ENCODE measurements at regions not wholly inside any gene's neighbourhood (a gene's known extent, or its start where the extent isn't known, plus 50 kb on each side); places are given as distances from the start of the nearest gene placed in this dataset.

GRCh38 chr9:108750661-108751215 is 105.0 kb downstream of the ACTL7B start:
- WGBS: 88% methylated on average over 6 of the region's 6 CpGs
- H3K9me3 ChIP-seq (ENCODE audit: control insufficient read depth in 4 of 4, low read length in 3 of 4): no peaks in the 10 kb centered on the region
- no peak for DNase-seq (ENCODE audit: low spot score)
- H3K9ac ChIP-seq (ENCODE audit: low read depth in 1 of 2, low read length in 2 of 2): no peak overlapping the region
- peaks cover 0 to 3% (median 0%) of the 10 kb centered on the region in 4 donors for H3K4me1 ChIP-seq (ENCODE audit: control insufficient read depth in 4 of 4, insufficient read depth in 4 of 4, low read length in 3 of 4)
- TF ChIP-seq GABPA (IDR thresholded peaks at IDR 0.05 in 1 of 2, conservative IDR thresholded peaks at IDR 0.05 in 1 of 2) (no peak), ZBTB33 (IDR thresholded peaks at IDR 0.05) (no peak), FOXA2 (IDR thresholded peaks at IDR 0.05) (no peak), YY1 (IDR thresholded peaks at IDR 0.05) (no peak), ATF3 (IDR thresholded peaks at IDR 0.05) (no peak), RAD21 (IDR thresholded peaks at IDR 0.05) (no peak), CTCF (IDR thresholded peaks at IDR 0.05; ENCODE audit: low read depth, low read length, missing input control) (no peak), RXRA (IDR thresholded peaks at IDR 0.05) (no peak), HNF4A (conservative IDR thresholded peaks at IDR 0.05) (no peak), HNF4G (IDR thresholded peaks at IDR 0.05) (no peak), NR2F2 (IDR thresholded peaks at IDR 0.05) (no peak), EGR1 (IDR thresholded peaks at IDR 0.05; ENCODE audit: low read depth in 2 of 2) (no peak), SP1 (IDR thresholded peaks at IDR 0.05) (no peak), JUND (IDR thresholded peaks at IDR 0.05) (no peak)
- no peak overlapping the region for H3K27ac ChIP-seq (ENCODE audit: low read depth in 1 of 2, low read length in 2 of 2)
- H3K36me3 ChIP-seq (ENCODE audit: control insufficient read depth in 4 of 4, insufficient read depth in 3 of 4, low read depth in 1 of 4, low read length in 3 of 4): no peaks in the 10 kb centered on the region
- H3K27me3 ChIP-seq (ENCODE audit: control insufficient read depth in 4 of 4, insufficient read depth in 4 of 4, low read length in 3 of 4): no peaks in the 10 kb centered on the region
- no peak overlapping the region for H3K4me3 ChIP-seq (ENCODE audit: low read depth in 1 of 3, low read length in 3 of 3)

- Histone ChIP-seq H3K4me3 (ENCODE audit: low read depth in 1 of 3, low read length in 3 of 3) (no peak overlapping the region), H3K27ac (ENCODE audit: low read depth in 1 of 2, low read length in 2 of 2) (no peak overlapping the region), H3K27me3 (ENCODE audit: control insufficient read depth in 4 of 4, insufficient read depth in 4 of 4, low read length in 3 of 4) (no peaks in the 10 kb centered on the region), H3K9me3 (ENCODE audit: control insufficient read depth in 4 of 4, low read length in 3 of 4) (no peaks in the 10 kb centered on the region), H3K4me1 (ENCODE audit: control insufficient read depth in 4 of 4, insufficient read depth in 4 of 4, low read length in 3 of 4) (peaks cover 0 to 3% (median 0%) of the 10 kb centered on the region in 4 donors), H3K36me3 (ENCODE audit: control insufficient read depth in 4 of 4, insufficient read depth in 3 of 4, low read depth in 1 of 4, low read length in 3 of 4) (no peaks in the 10 kb centered on the region), H3K9ac (ENCODE audit: low read depth in 1 of 2, low read length in 2 of 2) (no peak overlapping the region)
- no peak for TF ChIP-seq FOXA1 (IDR thresholded peaks at IDR 0.05)
- TF ChIP-seq HNF4G (IDR thresholded peaks at IDR 0.05): peak; percentile 55
- TF ChIP-seq EGR1 (IDR thresholded peaks at IDR 0.05; ENCODE audit: low read depth in 2 of 2): no peak
- no peak for TF ChIP-seq FOXA2 (IDR thresholded peaks at IDR 0.05)
- TF ChIP-seq YY1 (IDR thresholded peaks at IDR 0.05): no peak
- TF ChIP-seq TAF1 (conservative IDR thresholded peaks at IDR 0.05): no peak
- no peak for TF ChIP-seq RAD21 (IDR thresholded peaks at IDR 0.05)
- no peak for TF ChIP-seq NR2F2 (IDR thresholded peaks at IDR 0.05)
- peak; percentile 18 for TF ChIP-seq ZBTB33 (IDR thresholded peaks at IDR 0.05)
- TF ChIP-seq RXRA (IDR thresholded peaks at IDR 0.05): peak in 1 of 2 donors; percentile 45
- no peak for TF ChIP-seq CTCF (IDR thresholded peaks at IDR 0.05; ENCODE audit: low read depth, low read length, missing input control)
- peak; percentile 57 for TF ChIP-seq MAX (IDR thresholded peaks at IDR 0.05)
- TF ChIP-seq ATF3 (IDR thresholded peaks at IDR 0.05): no peak
- TF ChIP-seq SP1 (IDR thresholded peaks at IDR 0.05): peak; percentile 78
- TF ChIP-seq GABPA (IDR thresholded peaks at IDR 0.05 in 1 of 2, conservative IDR thresholded peaks at IDR 0.05 in 1 of 2): no peak
- TF ChIP-seq JUND (IDR thresholded peaks at IDR 0.05): peak in 1 of 2 donors; percentile 44
- no peak for TF ChIP-seq REST (IDR thresholded peaks at IDR 0.05)
- peak; percentile 93 to 95 for TF ChIP-seq HNF4A (conservative IDR thresholded peaks at IDR 0.05)
- no peak for DNase-seq (ENCODE audit: low spot score)
Measured at GRCh38 chr9:108748776-108749175, 107.0 kb downstream of the ACTL7B start.
